Mesothelial cell of epicardium (in vitro differentiated cells): ENCODE measurements at regions not wholly inside any gene's neighbourhood (a gene's known extent, or its start where the extent isn't known, plus 50 kb on each side); places are given as distances from the start of the nearest gene placed in this dataset.

Experiments
- DNase-seq, 2 experiments: peaks; one replicate each; pipeline ENCODE4 v3.0.0; 2021; ENCODE audit warnings: low spot score in 2 of 2; ENCODE audit not compliant: unreplicated experiment in 2 of 2
- H3K27ac Mint-ChIP-seq: 2 replicates; pipeline ENCODE4 v1.8.0; 2021; ENCODE audit warnings: mixed read lengths
- H3K27me3 Mint-ChIP-seq: 2 replicates; pipeline ENCODE4 v1.8.0; 2021; ENCODE audit warnings: low read depth, mixed read lengths
- H3K36me3 Mint-ChIP-seq: 2 replicates; pipeline ENCODE4 v1.8.0; 2021; ENCODE audit warnings: mixed read lengths
- H3K4me1 Mint-ChIP-seq: 2 replicates; pipeline ENCODE4 v1.8.0; 2021; ENCODE audit warnings: mixed read lengths
- H3K4me3 Mint-ChIP-seq: 2 replicates; pipeline ENCODE4 v1.8.0; 2021; ENCODE audit warnings: mild to moderate bottlenecking, moderate library complexity, mixed read lengths
- H3K9me3 Mint-ChIP-seq: 2 replicates; pipeline ENCODE4 v1.8.0; 2021; ENCODE audit warnings: mixed read lengths
- CTCF ChIP-seq: fragments of 200-600 bp; sonication (generic); IDR thresholded peaks from one replicate; pipeline ENCODE4 v1.5.0; 2021; ENCODE audit warnings: antibody characterized with exemption; ENCODE audit not compliant: unreplicated experiment

DNA sequence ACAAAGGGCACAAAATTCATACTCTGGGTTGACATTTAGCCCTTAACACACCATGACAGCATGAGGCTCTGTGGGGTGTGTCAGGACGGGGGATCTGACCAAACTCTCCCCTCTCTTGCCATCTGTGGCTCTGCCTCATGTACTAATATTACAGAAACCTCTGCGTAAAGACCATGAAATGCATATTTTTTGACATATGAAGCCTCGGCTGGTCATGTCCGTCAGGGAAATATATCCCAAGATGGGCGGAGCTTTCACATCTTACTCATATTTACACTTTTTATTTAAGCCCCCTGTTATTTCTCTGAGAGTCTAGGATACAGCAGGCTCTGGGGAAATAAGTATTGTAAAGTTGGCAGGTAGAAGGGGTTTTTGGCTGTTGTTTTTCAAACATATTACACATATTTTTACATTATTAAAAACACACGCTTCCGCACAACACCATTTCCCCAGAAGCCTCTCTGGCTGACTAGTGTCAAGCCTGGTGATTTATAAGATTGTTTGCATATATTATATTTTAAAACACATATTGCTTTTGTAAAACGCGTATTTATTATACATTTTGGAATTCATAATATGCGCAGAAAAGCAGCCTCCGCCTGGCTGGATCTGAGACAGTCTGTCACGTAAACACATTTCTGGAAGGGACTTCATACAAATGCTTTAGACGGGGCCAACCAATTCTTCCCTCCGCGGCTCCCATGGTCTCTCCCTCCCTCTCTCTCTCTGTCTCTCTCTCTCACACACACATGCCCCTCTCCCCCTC lies 237.7 kb upstream of the ZFHX3 start:
- DNase-seq = no peak
- Mint-ChIP-seq H3K27me3 (peaks cover 6% of the 10 kb centered on the region), H3K9me3 (peaks cover 7% of the 10 kb centered on the region), H3K36me3 (no peaks in the 10 kb centered on the region), H3K4me1 (peaks cover 6% of the 10 kb centered on the region), H3K27ac (no peak overlapping the region), H3K4me3 (no peak overlapping the region)
- no peak for TF ChIP-seq CTCF

DNA sequence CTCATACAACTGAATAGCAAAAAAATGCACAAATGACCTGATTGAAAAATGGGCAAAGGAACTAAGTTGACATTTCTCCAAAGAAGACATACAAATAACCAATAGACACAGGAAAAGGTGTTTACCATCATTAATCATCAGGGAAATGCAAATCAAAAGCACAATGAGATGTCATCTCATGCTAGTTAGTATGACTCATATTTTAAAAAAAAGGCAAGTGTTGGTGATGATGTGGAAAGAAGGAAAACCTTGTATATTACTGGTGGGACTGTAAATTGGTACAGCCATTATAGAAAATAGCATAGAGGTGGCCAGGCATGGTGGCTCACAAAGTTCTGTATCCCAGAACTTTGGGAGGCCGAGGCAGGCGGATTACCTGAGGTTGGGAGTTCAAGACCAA lies 232.5 kb upstream of the ZFHX3 start:
- H3K4me1 Mint-ChIP-seq = peaks cover 5% of the 10 kb centered on the region
- H3K27ac Mint-ChIP-seq = no peak overlapping the region
- H3K9me3 Mint-ChIP-seq = peaks cover 22% of the 10 kb centered on the region
- H3K4me3 Mint-ChIP-seq = no peak overlapping the region
- TF ChIP-seq CTCF = no peak
- peaks cover 6% of the 10 kb centered on the region for H3K27me3 Mint-ChIP-seq
- no peaks in the 10 kb centered on the region for H3K36me3 Mint-ChIP-seq
- DNase-seq = no peak

GRCh38 chr16:73279451-73279850 lies 231.5 kb upstream of the ZFHX3 start:
- Mint-ChIP-seq H3K4me1 (peaks cover 8% of the 10 kb centered on the region), H3K4me3 (no peak overlapping the region), H3K27me3 (peaks cover 6% of the 10 kb centered on the region), H3K9me3 (peaks cover 22% of the 10 kb centered on the region), H3K27ac (no peak overlapping the region), H3K36me3 (no peaks in the 10 kb centered on the region)
- TF ChIP-seq CTCF = no peak
- DNase-seq = no peak

DNA sequence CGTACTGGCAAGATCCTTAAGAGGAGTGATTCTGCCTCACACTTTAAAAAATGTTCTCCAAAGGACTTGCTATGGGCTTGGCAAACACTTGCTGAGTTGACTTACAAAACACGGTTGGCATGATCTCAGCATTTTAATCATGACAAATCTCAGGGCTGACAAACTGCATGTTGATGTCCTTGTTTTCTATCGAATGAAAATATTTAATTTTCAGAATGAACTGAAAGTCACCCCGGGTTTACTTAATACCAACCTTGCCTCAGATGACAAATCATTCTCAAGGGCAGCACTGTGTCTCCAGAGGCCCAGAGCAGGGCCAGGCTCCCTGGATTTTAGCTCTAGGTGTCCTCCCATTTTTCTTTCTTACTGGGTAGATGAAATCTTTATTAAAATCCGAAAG lies 229.1 kb upstream of the ZFHX3 start:
- Mint-ChIP-seq H3K4me1 (peaks cover 8% of the 10 kb centered on the region), H3K4me3 (no peak overlapping the region), H3K27me3 (peaks cover 6% of the 10 kb centered on the region), H3K27ac (no peak overlapping the region), H3K9me3 (peaks cover 22% of the 10 kb centered on the region), H3K36me3 (no peaks in the 10 kb centered on the region)
- no peak for DNase-seq
- TF ChIP-seq CTCF = no peak

DNA sequence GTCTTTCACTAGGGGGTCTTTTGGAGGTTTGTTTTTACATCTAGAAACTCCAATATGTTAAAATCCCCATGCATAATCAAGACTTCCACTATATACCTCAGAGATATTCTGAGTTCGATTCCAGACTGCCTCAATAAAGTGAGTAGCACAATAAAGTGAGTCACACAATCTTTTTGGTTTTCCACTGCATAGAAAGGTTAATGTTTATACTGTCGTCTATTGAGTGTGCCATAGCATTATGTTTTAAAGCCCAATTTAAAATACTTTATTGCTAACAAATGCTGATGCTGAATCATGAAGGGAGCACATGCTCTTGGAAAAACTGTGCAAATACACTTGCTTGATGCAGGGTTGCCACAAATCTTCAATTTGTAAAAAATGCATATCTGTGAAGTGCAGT lies 227.5 kb upstream of the ZFHX3 start:
- peaks cover 17% of the 10 kb centered on the region for H3K9me3 Mint-ChIP-seq
- no peak for TF ChIP-seq CTCF
- no peak for DNase-seq
- H3K27ac Mint-ChIP-seq = no peak overlapping the region
- no peak overlapping the region for H3K4me3 Mint-ChIP-seq
- no peaks in the 10 kb centered on the region for H3K36me3 Mint-ChIP-seq
- H3K27me3 Mint-ChIP-seq = peaks cover 6% of the 10 kb centered on the region
- H3K4me1 Mint-ChIP-seq = peaks cover 8% of the 10 kb centered on the region

- peaks cover 13% of the 10 kb centered on the region for H3K9me3 Mint-ChIP-seq
Measured at GRCh38 chr16:73275024-73275423, 227.1 kb upstream of the ZFHX3 start.

More at GRCh38 chr16:73275024-73275423, 227.1 kb upstream of the ZFHX3 start:
- Mint-ChIP-seq H3K4me3 (no peak overlapping the region), H3K27me3 (peaks cover 4% of the 10 kb centered on the region), H3K36me3 (no peaks in the 10 kb centered on the region), H3K27ac (no peak overlapping the region), H3K4me1 (peaks cover 8% of the 10 kb centered on the region)
- DNase-seq = no peak
- no peak for TF ChIP-seq CTCF
